Type B pancreatic cell (in vitro differentiated cells): ENCODE measurements at regions not wholly inside any gene's neighbourhood (a gene's known extent, or its start where the extent isn't known, plus 50 kb on each side); places are given as distances from the start of the nearest gene placed in this dataset.

ENCODE experiments used
- DNase-seq: peaks from one replicate; pipeline ENCODE4 v3.0.0; 2021; ENCODE audit warnings: mixed read lengths; ENCODE audit not compliant: unreplicated experiment; ENCODE audit errors: extremely low spot score
- H3K27ac Mint-ChIP-seq: 2 replicates; pipeline ENCODE4 v1.8.0; 2021; ENCODE audit warnings: mild to moderate bottlenecking, mixed read lengths
- H3K27me3 Mint-ChIP-seq: 2 replicates; pipeline ENCODE4 v1.8.0; 2021; ENCODE audit warnings: mixed read lengths
- H3K36me3 Mint-ChIP-seq: 2 replicates; pipeline ENCODE4 v1.8.0; 2021; ENCODE audit warnings: mixed read lengths
- H3K4me1 Mint-ChIP-seq: one replicate; pipeline ENCODE4 v1.8.0; 2021; ENCODE audit warnings: mixed read lengths; ENCODE audit not compliant: unreplicated experiment
- H3K4me3 Mint-ChIP-seq: 2 replicates; pipeline ENCODE4 v1.8.0; 2021; ENCODE audit warnings: mild to moderate bottlenecking, mixed read lengths
- H3K9me3 Mint-ChIP-seq: 2 replicates; pipeline ENCODE4 v1.8.0; 2021; ENCODE audit warnings: mixed read lengths
- CTCF ChIP-seq: fragments of 200-600 bp; sonication (generic); conservative IDR thresholded peaks from 2 replicates; pipeline ENCODE4 v1.5.0; 2021; ENCODE audit warnings: antibody characterized with exemption, mild to moderate bottlenecking

DNA sequence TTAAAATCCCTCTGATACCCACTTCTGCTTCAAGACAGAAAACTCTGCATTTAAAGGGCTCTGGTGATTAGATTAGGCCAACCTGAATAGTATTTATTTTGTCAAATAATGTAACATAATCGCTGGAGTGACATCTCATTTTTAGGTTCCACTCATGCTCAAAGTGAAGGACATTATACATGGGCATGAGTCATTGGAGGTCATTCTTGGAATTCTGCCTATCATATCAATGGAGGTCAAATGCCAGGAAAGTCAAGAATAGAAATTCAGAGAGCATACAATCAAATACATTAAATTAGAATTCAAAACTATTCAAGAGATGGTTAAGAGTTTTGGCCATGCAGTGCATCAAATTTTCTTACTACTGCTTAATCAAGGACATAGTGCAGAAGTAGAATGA lies 50.8 kb upstream of the PRSS1 start:
- Mint-ChIP-seq H3K27me3 (no peaks in the 10 kb centered on the region), H3K4me3 (no peak overlapping the region), H3K27ac (no peak overlapping the region), H3K36me3 (no peaks in the 10 kb centered on the region), H3K4me1 (no peaks in the 10 kb centered on the region), H3K9me3 (no peaks in the 10 kb centered on the region)
- no peak for TF ChIP-seq CTCF
- DNase-seq = no peak

- no peaks in the 10 kb centered on the region for H3K9me3 Mint-ChIP-seq
- no peak overlapping the region for H3K4me3 Mint-ChIP-seq
- H3K27ac Mint-ChIP-seq = no peak overlapping the region
- no peaks in the 10 kb centered on the region for H3K27me3 Mint-ChIP-seq
- H3K4me1 Mint-ChIP-seq = no peaks in the 10 kb centered on the region
- TF ChIP-seq CTCF = no peak
- no peak for DNase-seq
- H3K36me3 Mint-ChIP-seq = no peaks in the 10 kb centered on the region
Observed at GRCh38 chr7:142697270-142697669, 52.0 kb upstream of the PRSS1 start.

DNA sequence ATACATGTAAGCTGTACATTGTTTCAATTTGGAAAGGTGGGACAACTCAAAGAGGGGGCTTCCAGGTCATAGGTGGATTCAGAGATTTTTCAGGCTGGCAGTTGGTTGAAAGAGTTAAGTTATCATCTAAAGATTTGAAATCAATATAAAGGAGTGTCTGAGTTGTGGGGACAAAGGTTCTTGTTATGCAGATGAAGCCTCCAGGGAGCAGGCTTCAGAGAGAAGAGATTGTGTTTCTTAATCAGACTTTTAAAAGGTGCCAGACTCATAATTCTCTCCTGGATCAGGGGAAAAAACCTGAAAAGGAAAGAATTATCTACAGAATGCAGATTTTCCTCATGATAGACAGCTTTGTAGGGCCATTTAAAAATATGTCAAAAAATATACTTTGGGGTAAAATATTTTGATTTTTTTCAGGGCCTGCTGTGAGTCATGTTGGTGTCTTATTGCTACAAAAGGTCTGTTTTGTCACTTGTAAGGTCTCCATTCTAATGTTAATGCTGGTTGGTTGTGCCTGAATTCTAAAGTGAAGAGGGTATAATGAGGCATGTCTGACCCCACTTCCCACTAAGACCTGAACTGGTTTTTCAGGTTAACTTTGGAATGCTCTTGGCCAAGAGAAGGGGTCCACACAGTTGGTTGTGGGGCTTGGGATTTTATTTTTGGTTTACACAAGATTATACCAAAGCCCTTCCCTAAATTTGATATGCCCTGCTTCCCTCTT lies 52.7 kb upstream of the PRSS1 start:
- no peak for TF ChIP-seq CTCF
- Mint-ChIP-seq H3K27me3 (no peaks in the 10 kb centered on the region), H3K36me3 (no peaks in the 10 kb centered on the region), H3K4me1 (no peaks in the 10 kb centered on the region), H3K27ac (no peak overlapping the region), H3K4me3 (no peak overlapping the region), H3K9me3 (no peaks in the 10 kb centered on the region)
- DNase-seq = no peak

- no peaks in the 10 kb centered on the region for H3K9me3 Mint-ChIP-seq
- H3K27ac Mint-ChIP-seq = no peak overlapping the region
- no peak overlapping the region for H3K4me3 Mint-ChIP-seq
- no peaks in the 10 kb centered on the region for H3K27me3 Mint-ChIP-seq
- no peak for DNase-seq
- no peak for TF ChIP-seq CTCF
- no peaks in the 10 kb centered on the region for H3K36me3 Mint-ChIP-seq
- H3K4me1 Mint-ChIP-seq = no peaks in the 10 kb centered on the region
Observed at GRCh38 chr7:142693911-142694310, 55.4 kb upstream of the PRSS1 start.

GRCh38 chr7:142690554-142691182 lies 58.6 kb upstream of the PRSS1 start:
- H3K27me3 Mint-ChIP-seq = no peaks in the 10 kb centered on the region
- no peak for TF ChIP-seq CTCF
- H3K36me3 Mint-ChIP-seq = no peaks in the 10 kb centered on the region
- H3K4me3 Mint-ChIP-seq = no peak overlapping the region
- DNase-seq = no peak
- H3K9me3 Mint-ChIP-seq = no peaks in the 10 kb centered on the region
- no peaks in the 10 kb centered on the region for H3K4me1 Mint-ChIP-seq
- no peak overlapping the region for H3K27ac Mint-ChIP-seq
